ENCODE measurements at regions not wholly inside any gene's neighbourhood (a gene's known extent, or its start where the extent isn't known, plus 50 kb on each side); places are given as distances from the start of the nearest gene placed in this dataset.

DNA sequence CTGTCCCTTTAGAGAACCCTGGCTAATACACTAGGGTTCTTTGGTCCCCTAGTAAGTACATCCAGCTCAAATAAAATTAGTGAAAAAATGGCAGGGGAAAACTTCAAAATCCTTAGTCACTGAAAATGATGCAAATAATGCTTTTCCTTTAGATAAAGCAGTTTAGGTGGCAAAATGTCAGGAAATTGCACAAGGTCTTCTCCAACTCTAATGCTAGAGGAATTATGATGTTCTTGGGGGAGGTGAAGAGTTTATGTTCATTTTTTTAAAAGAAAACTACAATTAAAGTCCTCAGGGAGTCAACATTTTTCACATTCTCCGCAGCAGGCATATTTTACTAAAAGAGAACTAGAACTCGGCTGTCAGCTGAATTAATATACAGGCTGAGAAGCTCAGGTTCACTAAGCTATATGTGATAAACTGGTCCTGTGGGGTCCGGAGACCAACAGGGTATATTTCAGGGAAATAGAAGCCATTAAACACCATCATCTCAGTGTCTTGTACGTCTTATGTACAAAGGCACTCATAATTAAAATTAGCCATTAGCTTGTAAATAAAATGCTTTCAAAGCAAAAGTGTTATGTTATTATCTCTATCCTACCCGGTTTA is 1164.7 kb upstream of the AUTS2 start:
- peaks cover 0 to 2% (median 0%) of the 10 kb centered on the region in 5 donors for H3K27me3 ChIP-seq (ENCODE audit: control insufficient read depth in 5 of 5, insufficient read depth in 4 of 5, low read length in 5 of 5)
- no peak overlapping the region for H3K4me3 ChIP-seq (ENCODE audit: low read depth in 1 of 5, low read length in 5 of 5)
- H3K9ac ChIP-seq (ENCODE audit: low read length in 5 of 5) = no peak overlapping the region
- H3K27ac ChIP-seq (ENCODE audit: low read depth, low read length) = no peak overlapping the region
- H3K9me3 ChIP-seq (ENCODE audit: control insufficient read depth in 5 of 5, low read length in 5 of 5) = no peaks in the 10 kb centered on the region
- H3K36me3 ChIP-seq (ENCODE audit: control insufficient read depth in 5 of 5, insufficient read depth in 5 of 5, low read length in 5 of 5) = no peaks in the 10 kb centered on the region
- H3K4me1 ChIP-seq (ENCODE audit: control insufficient read depth in 5 of 5, insufficient read depth in 5 of 5, low read length in 5 of 5) = peaks cover 0 to 5% (median 3%) of the 10 kb centered on the region in 5 donors

DNA sequence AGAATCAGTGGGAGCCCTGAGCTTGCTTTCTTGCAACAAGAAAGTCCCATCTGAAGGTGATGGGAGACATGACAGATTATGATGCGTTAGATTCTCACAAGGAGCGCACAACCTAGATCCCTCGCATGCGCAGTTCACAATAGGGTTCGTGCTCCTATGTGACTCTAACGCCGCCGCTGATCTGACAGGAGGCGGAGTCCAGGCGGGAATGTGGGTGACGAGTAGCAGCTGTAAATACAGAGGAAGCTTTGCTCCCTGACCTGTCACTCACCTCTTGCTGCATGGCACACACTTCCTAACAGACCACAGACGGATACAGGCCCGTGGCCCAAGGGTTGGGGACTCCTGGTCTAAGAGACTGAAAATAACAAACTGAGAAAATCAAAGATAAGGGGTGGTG is 1163.4 kb upstream of the AUTS2 start:
- no peak overlapping the region for H3K9ac ChIP-seq (ENCODE audit: low read length in 5 of 5)
- no peaks in the 10 kb centered on the region for H3K36me3 ChIP-seq (ENCODE audit: control insufficient read depth in 5 of 5, insufficient read depth in 5 of 5, low read length in 5 of 5)
- no peak overlapping the region for H3K27ac ChIP-seq (ENCODE audit: low read depth, low read length)
- peaks cover 0 to 2% (median 0%) of the 10 kb centered on the region in 5 donors for H3K27me3 ChIP-seq (ENCODE audit: control insufficient read depth in 5 of 5, insufficient read depth in 4 of 5, low read length in 5 of 5)
- H3K4me1 ChIP-seq (ENCODE audit: control insufficient read depth in 5 of 5, insufficient read depth in 5 of 5, low read length in 5 of 5) = peaks cover 0 to 5% (median 3%) of the 10 kb centered on the region in 5 donors
- H3K9me3 ChIP-seq (ENCODE audit: control insufficient read depth in 5 of 5, low read length in 5 of 5) = no peaks in the 10 kb centered on the region
- H3K4me3 ChIP-seq (ENCODE audit: low read depth in 1 of 5, low read length in 5 of 5) = no peak overlapping the region

GRCh38 chr7:68438016-68438415 is 1160.3 kb upstream of the AUTS2 start:
- Histone ChIP-seq H3K27me3 (ENCODE audit: control insufficient read depth in 5 of 5, insufficient read depth in 4 of 5, low read length in 5 of 5) (no peaks in the 10 kb centered on the region), H3K36me3 (ENCODE audit: control insufficient read depth in 5 of 5, insufficient read depth in 5 of 5, low read length in 5 of 5) (no peaks in the 10 kb centered on the region), H3K9ac (ENCODE audit: low read length in 5 of 5) (no peak overlapping the region), H3K4me1 (ENCODE audit: control insufficient read depth in 5 of 5, insufficient read depth in 5 of 5, low read length in 5 of 5) (peaks cover 0 to 5% (median 3%) of the 10 kb centered on the region in 5 donors), H3K4me3 (ENCODE audit: low read depth in 1 of 5, low read length in 5 of 5) (no peak overlapping the region), H3K27ac (ENCODE audit: low read depth, low read length) (no peak overlapping the region), H3K9me3 (ENCODE audit: control insufficient read depth in 5 of 5, low read length in 5 of 5) (no peaks in the 10 kb centered on the region)

DNA sequence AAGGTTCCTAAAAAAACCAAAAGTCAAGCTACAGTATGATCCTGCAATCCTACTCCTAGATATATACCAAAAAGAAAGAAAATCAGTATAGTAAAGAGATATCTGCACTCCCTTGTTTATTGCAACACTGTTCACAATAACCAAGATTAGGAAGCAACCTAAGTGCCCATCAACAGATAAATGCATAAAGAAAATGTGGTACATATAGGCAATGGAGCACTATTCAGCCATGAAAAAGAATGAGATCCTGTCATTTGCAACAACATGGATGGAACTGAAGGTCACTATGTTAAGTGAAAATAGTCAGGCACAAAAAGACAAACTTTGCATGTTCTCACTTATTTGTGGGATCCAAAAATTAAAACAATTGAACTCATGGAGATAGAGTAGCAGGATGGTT is 1159.5 kb upstream of the AUTS2 start:
- Histone ChIP-seq H3K4me1 (ENCODE audit: control insufficient read depth in 5 of 5, insufficient read depth in 5 of 5, low read length in 5 of 5) (peaks cover 0 to 5% (median 0%) of the 10 kb centered on the region in 5 donors), H3K4me3 (ENCODE audit: low read depth in 1 of 5, low read length in 5 of 5) (no peak overlapping the region), H3K9me3 (ENCODE audit: control insufficient read depth in 5 of 5, low read length in 5 of 5) (no peaks in the 10 kb centered on the region), H3K27me3 (ENCODE audit: control insufficient read depth in 5 of 5, insufficient read depth in 4 of 5, low read length in 5 of 5) (no peaks in the 10 kb centered on the region), H3K9ac (ENCODE audit: low read length in 5 of 5) (no peak overlapping the region), H3K36me3 (ENCODE audit: control insufficient read depth in 5 of 5, insufficient read depth in 5 of 5, low read length in 5 of 5) (no peaks in the 10 kb centered on the region), H3K27ac (ENCODE audit: low read depth, low read length) (no peak overlapping the region)

DNA sequence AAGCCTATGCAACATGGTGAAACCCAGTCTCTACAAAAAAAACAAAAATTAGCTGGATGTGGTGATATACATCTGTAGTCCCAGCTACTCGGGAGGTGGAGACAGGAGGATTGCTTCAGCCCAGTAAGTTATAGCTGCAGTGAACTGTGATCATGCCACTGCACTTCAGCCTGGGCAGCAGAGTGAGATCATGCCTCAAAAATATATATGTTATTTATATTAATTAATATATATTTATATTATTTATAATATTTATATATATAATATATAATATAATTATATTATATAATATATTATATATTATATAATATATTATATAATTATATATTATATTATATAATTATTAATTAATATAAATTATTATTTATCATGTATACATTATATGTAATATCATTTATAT is 1158.4 kb upstream of the AUTS2 start:
- Histone ChIP-seq H3K9ac (ENCODE audit: low read length in 5 of 5) (no peak overlapping the region), H3K36me3 (ENCODE audit: control insufficient read depth in 5 of 5, insufficient read depth in 5 of 5, low read length in 5 of 5) (no peaks in the 10 kb centered on the region), H3K9me3 (ENCODE audit: control insufficient read depth in 5 of 5, low read length in 5 of 5) (no peaks in the 10 kb centered on the region), H3K4me3 (ENCODE audit: low read depth in 1 of 5, low read length in 5 of 5) (no peak overlapping the region), H3K27me3 (ENCODE audit: control insufficient read depth in 5 of 5, insufficient read depth in 4 of 5, low read length in 5 of 5) (no peaks in the 10 kb centered on the region), H3K4me1 (ENCODE audit: control insufficient read depth in 5 of 5, insufficient read depth in 5 of 5, low read length in 5 of 5) (peaks cover 0 to 5% (median 0%) of the 10 kb centered on the region in 5 donors), H3K27ac (ENCODE audit: low read depth, low read length) (no peak overlapping the region)

- Histone ChIP-seq H3K27ac (ENCODE audit: low read depth, low read length) (no peak overlapping the region), H3K27me3 (ENCODE audit: control insufficient read depth in 5 of 5, insufficient read depth in 4 of 5, low read length in 5 of 5) (no peaks in the 10 kb centered on the region), H3K9ac (ENCODE audit: low read length in 5 of 5) (no peak overlapping the region), H3K4me1 (ENCODE audit: control insufficient read depth in 5 of 5, insufficient read depth in 5 of 5, low read length in 5 of 5) (no peaks in the 10 kb centered on the region), H3K36me3 (ENCODE audit: control insufficient read depth in 5 of 5, insufficient read depth in 5 of 5, low read length in 5 of 5) (no peaks in the 10 kb centered on the region), H3K4me3 (ENCODE audit: low read depth in 1 of 5, low read length in 5 of 5) (no peak overlapping the region), H3K9me3 (ENCODE audit: control insufficient read depth in 5 of 5, low read length in 5 of 5) (no peaks in the 10 kb centered on the region)
These were observed 1157.4 kb upstream of the AUTS2 start for GRCh38 chr7:68440866-68441265.

GRCh38 chr7:68441645-68442044 is 1156.6 kb upstream of the AUTS2 start:
- Histone ChIP-seq H3K36me3 (ENCODE audit: control insufficient read depth in 5 of 5, insufficient read depth in 5 of 5, low read length in 5 of 5) (no peaks in the 10 kb centered on the region), H3K27me3 (ENCODE audit: control insufficient read depth in 5 of 5, insufficient read depth in 4 of 5, low read length in 5 of 5) (no peaks in the 10 kb centered on the region), H3K4me3 (ENCODE audit: low read depth in 1 of 5, low read length in 5 of 5) (no peak overlapping the region), H3K9ac (ENCODE audit: low read length in 5 of 5) (no peak overlapping the region), H3K27ac (ENCODE audit: low read depth, low read length) (no peak overlapping the region), H3K4me1 (ENCODE audit: control insufficient read depth in 5 of 5, insufficient read depth in 5 of 5, low read length in 5 of 5) (no peaks in the 10 kb centered on the region), H3K9me3 (ENCODE audit: control insufficient read depth in 5 of 5, low read length in 5 of 5) (no peaks in the 10 kb centered on the region)

- Histone ChIP-seq H3K9ac (ENCODE audit: low read length in 5 of 5) (no peak overlapping the region), H3K4me3 (ENCODE audit: low read depth in 1 of 5, low read length in 5 of 5) (no peak overlapping the region), H3K27me3 (ENCODE audit: control insufficient read depth in 5 of 5, insufficient read depth in 4 of 5, low read length in 5 of 5) (no peaks in the 10 kb centered on the region), H3K4me1 (ENCODE audit: control insufficient read depth in 5 of 5, insufficient read depth in 5 of 5, low read length in 5 of 5) (no peaks in the 10 kb centered on the region), H3K9me3 (ENCODE audit: control insufficient read depth in 5 of 5, low read length in 5 of 5) (peaks cover 0 to 3% (median 0%) of the 10 kb centered on the region in 5 donors), H3K36me3 (ENCODE audit: control insufficient read depth in 5 of 5, insufficient read depth in 5 of 5, low read length in 5 of 5) (no peaks in the 10 kb centered on the region), H3K27ac (ENCODE audit: low read depth, low read length) (no peak overlapping the region)
These were observed 1155.2 kb upstream of the AUTS2 start for GRCh38 chr7:68442931-68443631.

DNA sequence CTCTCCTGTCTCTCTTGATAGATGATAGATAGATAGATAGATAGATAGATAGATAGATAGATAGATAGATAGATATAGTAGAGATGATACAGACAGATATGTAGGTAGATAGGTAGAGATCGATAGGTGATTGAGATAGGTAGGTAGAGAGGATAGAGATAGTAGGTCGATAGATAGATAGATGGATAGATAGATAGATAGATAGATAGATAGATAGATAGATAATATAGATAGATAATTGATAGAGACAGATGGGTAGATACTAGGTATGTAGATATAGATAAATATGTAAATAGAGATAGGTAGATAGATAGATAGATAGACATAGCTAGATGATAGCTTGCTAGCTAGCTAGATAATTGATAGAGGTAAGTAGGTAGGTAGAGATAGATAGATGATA is 1154.2 kb upstream of the AUTS2 start:
- no peak overlapping the region for H3K4me3 ChIP-seq (ENCODE audit: low read depth in 1 of 5, low read length in 5 of 5)
- H3K27ac ChIP-seq (ENCODE audit: low read depth, low read length) = no peak overlapping the region
- peaks cover 0 to 3% (median 0%) of the 10 kb centered on the region in 5 donors for H3K9me3 ChIP-seq (ENCODE audit: control insufficient read depth in 5 of 5, low read length in 5 of 5)
- no peak overlapping the region for H3K9ac ChIP-seq (ENCODE audit: low read length in 5 of 5)
- H3K27me3 ChIP-seq (ENCODE audit: control insufficient read depth in 5 of 5, insufficient read depth in 4 of 5, low read length in 5 of 5) = no peaks in the 10 kb centered on the region
- no peaks in the 10 kb centered on the region for H3K4me1 ChIP-seq (ENCODE audit: control insufficient read depth in 5 of 5, insufficient read depth in 5 of 5, low read length in 5 of 5)
- no peaks in the 10 kb centered on the region for H3K36me3 ChIP-seq (ENCODE audit: control insufficient read depth in 5 of 5, insufficient read depth in 5 of 5, low read length in 5 of 5)

GRCh38 chr7:68444956-68445355 is 1153.3 kb upstream of the AUTS2 start:
- Histone ChIP-seq H3K27ac (ENCODE audit: low read depth, low read length) (no peak overlapping the region), H3K9ac (ENCODE audit: low read length in 5 of 5) (no peak overlapping the region), H3K4me3 (ENCODE audit: low read depth in 1 of 5, low read length in 5 of 5) (no peak overlapping the region), H3K9me3 (ENCODE audit: control insufficient read depth in 5 of 5, low read length in 5 of 5) (peaks cover 0 to 3% (median 0%) of the 10 kb centered on the region in 5 donors), H3K27me3 (ENCODE audit: control insufficient read depth in 5 of 5, insufficient read depth in 4 of 5, low read length in 5 of 5) (no peaks in the 10 kb centered on the region), H3K4me1 (ENCODE audit: control insufficient read depth in 5 of 5, insufficient read depth in 5 of 5, low read length in 5 of 5) (no peaks in the 10 kb centered on the region), H3K36me3 (ENCODE audit: control insufficient read depth in 5 of 5, insufficient read depth in 5 of 5, low read length in 5 of 5) (no peaks in the 10 kb centered on the region)
